B cell (primary cell): ENCODE measurements at regions not wholly inside any gene's neighbourhood (a gene's known extent, or its start where the extent isn't known, plus 50 kb on each side); places are given as distances from the start of the nearest gene placed in this dataset.

ENCODE experiments used
- EZH2 ChIP-seq: IDR thresholded peaks from 2 replicates; pipeline ENCODE4 v1.6.1; 2012; ENCODE audit warnings: borderline replicate concordance, low read depth, mild to moderate bottlenecking, moderate library complexity, low read length; ENCODE audit not compliant: insufficient read depth, poor library complexity, severe bottlenecking
- TF ChIP-seq, protein P1 (sequence below): fragments of 200-600 bp; IDR thresholded peaks from one replicate; pipeline ENCODE4 v1.8.0; 2022; ENCODE audit warnings: antibody characterized with exemption, mild to moderate bottlenecking

DNA sequence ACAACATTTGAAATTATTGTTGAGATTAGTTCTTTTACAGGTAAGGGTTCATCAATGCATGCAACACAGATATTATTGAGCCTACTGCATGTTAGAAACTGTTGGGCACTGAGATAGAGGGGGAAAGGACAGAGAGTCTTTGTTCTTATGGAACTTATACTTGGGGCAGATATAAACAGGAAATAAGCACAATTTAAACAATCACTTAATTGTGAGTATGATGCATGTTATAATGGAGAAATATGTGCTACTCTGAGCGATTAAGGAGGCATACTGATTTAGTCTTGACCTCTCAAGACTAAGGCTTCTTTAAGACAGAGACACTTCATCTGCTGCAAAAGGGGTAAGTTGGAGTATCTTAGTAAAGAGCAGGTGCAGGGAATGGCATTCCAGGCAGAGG is 593.3 kb downstream of the CCSER2 start:
- TF ChIP-seq, protein P1, sequence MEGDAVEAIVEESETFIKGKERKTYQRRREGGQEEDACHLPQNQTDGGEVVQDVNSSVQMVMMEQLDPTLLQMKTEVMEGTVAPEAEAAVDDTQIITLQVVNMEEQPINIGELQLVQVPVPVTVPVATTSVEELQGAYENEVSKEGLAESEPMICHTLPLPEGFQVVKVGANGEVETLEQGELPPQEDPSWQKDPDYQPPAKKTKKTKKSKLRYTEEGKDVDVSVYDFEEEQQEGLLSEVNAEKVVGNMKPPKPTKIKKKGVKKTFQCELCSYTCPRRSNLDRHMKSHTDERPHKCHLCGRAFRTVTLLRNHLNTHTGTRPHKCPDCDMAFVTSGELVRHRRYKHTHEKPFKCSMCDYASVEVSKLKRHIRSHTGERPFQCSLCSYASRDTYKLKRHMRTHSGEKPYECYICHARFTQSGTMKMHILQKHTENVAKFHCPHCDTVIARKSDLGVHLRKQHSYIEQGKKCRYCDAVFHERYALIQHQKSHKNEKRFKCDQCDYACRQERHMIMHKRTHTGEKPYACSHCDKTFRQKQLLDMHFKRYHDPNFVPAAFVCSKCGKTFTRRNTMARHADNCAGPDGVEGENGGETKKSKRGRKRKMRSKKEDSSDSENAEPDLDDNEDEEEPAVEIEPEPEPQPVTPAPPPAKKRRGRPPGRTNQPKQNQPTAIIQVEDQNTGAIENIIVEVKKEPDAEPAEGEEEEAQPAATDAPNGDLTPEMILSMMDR = no peak
- no peak for TF ChIP-seq EZH2
